Vagina (tissue), 2 donors: ENCODE measurements at regions not wholly inside any gene's neighbourhood (a gene's known extent, or its start where the extent isn't known, plus 50 kb on each side); places are given as distances from the start of the nearest gene placed in this dataset.

Experiments
- CTCF ChIP-seq, 3 experiments: fragments of 450-650 bp in 2 of 3; fragments of 200-600 bp in 1 of 3; sonication (generic) in 1 of 3; IDR thresholded peaks; one replicate each; pipeline ENCODE4 v1.5.1; 2017 to 2019; ENCODE audit warnings: antibody characterized with exemption in 3 of 3, mild to moderate bottlenecking in 2 of 3, moderate library complexity in 2 of 3
- POLR2A ChIP-seq, 2 donors: fragments of 450-650 bp; IDR thresholded peaks; one replicate each; pipeline ENCODE4 v1.6.1; 2017; ENCODE audit warnings: antibody characterized with exemption in 2 of 2, mild to moderate bottlenecking in 2 of 2, moderate library complexity in 2 of 2
- POLR2AphosphoS5 ChIP-seq, 2 donors: sonication (generic); formaldehyde crosslinking; IDR thresholded peaks; one replicate each; pipeline ENCODE4 v1.9.0; 2017; ENCODE audit warnings: antibody characterized with exemption in 2 of 2, mild to moderate bottlenecking in 2 of 2, low read depth in 1 of 2; ENCODE audit not compliant: insufficient read depth in 1 of 2

DNA sequence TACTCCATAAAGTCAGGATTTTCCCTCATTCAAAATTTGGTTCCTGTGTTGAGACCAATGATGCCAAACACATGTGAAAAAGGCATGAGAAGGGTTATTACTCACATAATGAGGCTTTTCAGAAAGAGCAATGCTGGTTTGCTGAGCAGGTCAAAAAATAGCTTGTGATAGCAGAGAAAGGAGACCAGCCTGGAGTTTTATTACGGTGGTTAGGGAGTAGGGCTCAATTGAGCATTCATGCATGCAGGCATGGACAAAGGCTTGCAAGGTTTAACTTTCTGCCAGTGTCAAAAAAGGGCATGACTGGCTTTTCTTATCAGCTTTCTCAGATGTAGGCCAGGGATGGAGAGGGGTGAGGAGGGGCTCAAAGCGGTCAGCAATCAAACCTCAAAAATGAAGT lies 628.3 kb downstream of the DNAH5 start:
- no peak for TF ChIP-seq CTCF (IDR thresholded peaks at IDR 0.05)
- no peak for TF ChIP-seq POLR2A (IDR thresholded peaks at IDR 0.05)
- TF ChIP-seq POLR2AphosphoS5 (IDR thresholded peaks at IDR 0.05; ENCODE audit: insufficient read depth in 1 of 2, low read depth in 1 of 2) = no peak
